Mesothelial cell of epicardium (in vitro differentiated cells): ENCODE measurements at regions not wholly inside any gene's neighbourhood (a gene's known extent, or its start where the extent isn't known, plus 50 kb on each side); places are given as distances from the start of the nearest gene placed in this dataset.

Experiments used
- DNase-seq, 2 experiments: peaks; one replicate each; pipeline ENCODE4 v3.0.0; 2021; ENCODE audit warnings: low spot score in 2 of 2; ENCODE audit not compliant: unreplicated experiment in 2 of 2
- H3K27ac Mint-ChIP-seq: 2 replicates; pipeline ENCODE4 v1.8.0; 2021; ENCODE audit warnings: mixed read lengths
- H3K27me3 Mint-ChIP-seq: 2 replicates; pipeline ENCODE4 v1.8.0; 2021; ENCODE audit warnings: low read depth, mixed read lengths
- H3K36me3 Mint-ChIP-seq: 2 replicates; pipeline ENCODE4 v1.8.0; 2021; ENCODE audit warnings: mixed read lengths
- H3K4me1 Mint-ChIP-seq: 2 replicates; pipeline ENCODE4 v1.8.0; 2021; ENCODE audit warnings: mixed read lengths
- H3K4me3 Mint-ChIP-seq: 2 replicates; pipeline ENCODE4 v1.8.0; 2021; ENCODE audit warnings: mild to moderate bottlenecking, moderate library complexity, mixed read lengths
- H3K9me3 Mint-ChIP-seq: 2 replicates; pipeline ENCODE4 v1.8.0; 2021; ENCODE audit warnings: mixed read lengths
- TF ChIP-seq, protein P1 (sequence below): fragments of 200-600 bp; sonication (generic); IDR thresholded peaks from one replicate; pipeline ENCODE4 v1.5.0; 2021; ENCODE audit warnings: antibody characterized with exemption; ENCODE audit not compliant: unreplicated experiment

DNA sequence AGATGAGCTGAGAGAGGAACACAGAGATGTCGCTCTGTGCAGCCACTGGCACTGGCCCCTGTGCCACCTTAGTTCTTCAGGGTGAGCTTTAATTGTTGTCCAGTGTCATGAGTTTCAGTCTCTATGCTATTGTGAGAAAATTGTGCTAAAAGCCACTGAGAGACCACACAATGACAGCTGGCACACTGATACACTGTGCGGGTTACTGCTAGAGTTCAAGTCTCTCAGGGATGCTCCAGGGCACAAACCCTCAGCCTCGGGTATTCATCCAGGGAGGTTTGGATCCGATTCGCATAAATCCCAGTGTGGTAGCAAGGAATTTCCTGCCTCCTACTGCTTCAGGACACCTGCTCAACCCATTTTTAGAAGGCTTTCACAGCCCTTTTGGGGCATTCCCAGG lies 68.1 kb upstream of the EDNRB start:
- H3K9me3 Mint-ChIP-seq: peaks cover 5% of the 10 kb centered on the region
- H3K4me1 Mint-ChIP-seq: peaks cover 12% of the 10 kb centered on the region
- DNase-seq: no peak
- no peaks in the 10 kb centered on the region for H3K36me3 Mint-ChIP-seq
- no peaks in the 10 kb centered on the region for H3K27me3 Mint-ChIP-seq
- no peak overlapping the region for H3K4me3 Mint-ChIP-seq
- TF ChIP-seq, protein P1, sequence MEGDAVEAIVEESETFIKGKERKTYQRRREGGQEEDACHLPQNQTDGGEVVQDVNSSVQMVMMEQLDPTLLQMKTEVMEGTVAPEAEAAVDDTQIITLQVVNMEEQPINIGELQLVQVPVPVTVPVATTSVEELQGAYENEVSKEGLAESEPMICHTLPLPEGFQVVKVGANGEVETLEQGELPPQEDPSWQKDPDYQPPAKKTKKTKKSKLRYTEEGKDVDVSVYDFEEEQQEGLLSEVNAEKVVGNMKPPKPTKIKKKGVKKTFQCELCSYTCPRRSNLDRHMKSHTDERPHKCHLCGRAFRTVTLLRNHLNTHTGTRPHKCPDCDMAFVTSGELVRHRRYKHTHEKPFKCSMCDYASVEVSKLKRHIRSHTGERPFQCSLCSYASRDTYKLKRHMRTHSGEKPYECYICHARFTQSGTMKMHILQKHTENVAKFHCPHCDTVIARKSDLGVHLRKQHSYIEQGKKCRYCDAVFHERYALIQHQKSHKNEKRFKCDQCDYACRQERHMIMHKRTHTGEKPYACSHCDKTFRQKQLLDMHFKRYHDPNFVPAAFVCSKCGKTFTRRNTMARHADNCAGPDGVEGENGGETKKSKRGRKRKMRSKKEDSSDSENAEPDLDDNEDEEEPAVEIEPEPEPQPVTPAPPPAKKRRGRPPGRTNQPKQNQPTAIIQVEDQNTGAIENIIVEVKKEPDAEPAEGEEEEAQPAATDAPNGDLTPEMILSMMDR: no peak
- no peak overlapping the region for H3K27ac Mint-ChIP-seq

GRCh38 chr13:77985866-77986636 lies 67.4 kb upstream of the EDNRB start:
- H3K4me1 Mint-ChIP-seq: peaks cover 7% of the 10 kb centered on the region
- DNase-seq: no peak

DNA sequence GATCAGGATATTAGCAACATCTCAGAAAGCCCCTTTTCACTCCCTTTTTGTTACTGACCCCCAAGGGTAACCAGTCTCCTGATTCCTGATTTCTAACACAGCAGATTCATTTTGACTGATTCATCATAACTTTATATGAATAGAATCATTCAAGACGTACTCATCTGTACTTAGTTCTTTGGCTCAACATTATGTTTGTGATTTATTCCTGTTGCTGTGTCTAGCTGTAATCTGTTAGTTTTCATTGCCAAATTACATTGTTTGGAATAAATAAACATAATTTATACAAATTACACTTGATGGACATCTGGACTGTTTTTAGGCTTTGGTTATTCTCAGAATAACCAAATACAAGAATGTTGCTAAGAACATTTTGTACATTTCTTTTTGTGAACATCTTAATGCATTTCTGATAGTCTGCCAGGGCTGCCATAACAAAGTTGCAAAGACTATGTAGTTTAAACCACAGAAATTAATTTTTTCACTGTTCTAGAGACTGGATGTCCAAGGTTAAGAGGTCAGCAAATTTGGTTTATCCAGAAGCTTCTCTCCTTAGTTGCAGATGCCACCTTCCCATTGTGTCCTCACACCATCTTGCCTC lies 62.8 kb upstream of the EDNRB start:
- no peak for DNase-seq
- H3K27ac Mint-ChIP-seq: no peak overlapping the region
- peaks cover 21% of the 10 kb centered on the region for H3K9me3 Mint-ChIP-seq
- H3K36me3 Mint-ChIP-seq: peaks cover 2% of the 10 kb centered on the region
- TF ChIP-seq, protein P1: no peak
- peaks cover 12% of the 10 kb centered on the region for H3K4me1 Mint-ChIP-seq
- no peak overlapping the region for H3K4me3 Mint-ChIP-seq
- H3K27me3 Mint-ChIP-seq: no peaks in the 10 kb centered on the region

More at GRCh38 chr13:77985866-77986636, 67.4 kb upstream of the EDNRB start:
- H3K4me3 Mint-ChIP-seq: no peak overlapping the region
- H3K9me3 Mint-ChIP-seq: peaks cover 5% of the 10 kb centered on the region
- no peak overlapping the region for H3K27ac Mint-ChIP-seq
- no peaks in the 10 kb centered on the region for H3K36me3 Mint-ChIP-seq
- no peaks in the 10 kb centered on the region for H3K27me3 Mint-ChIP-seq
- TF ChIP-seq, protein P1: no peak

DNA sequence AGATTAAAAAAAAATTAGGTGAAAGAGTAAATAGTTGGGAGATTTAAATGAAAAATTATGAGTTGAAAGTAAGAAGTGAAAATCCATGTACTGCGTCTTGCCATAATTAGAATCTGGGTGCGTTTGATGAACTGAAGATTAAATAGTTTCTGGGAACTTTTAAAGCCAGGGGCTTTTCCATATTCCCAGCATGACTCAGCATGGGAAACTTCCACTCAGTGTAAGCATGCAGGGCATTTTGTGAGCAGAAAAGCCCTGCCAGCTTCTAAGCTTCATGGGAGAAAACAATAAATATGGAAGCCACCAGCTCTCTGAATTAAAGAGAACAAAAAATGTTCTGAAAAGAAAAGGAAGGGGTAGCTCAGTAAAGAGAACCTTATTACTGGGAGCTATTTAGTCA lies 62.0 kb upstream of the EDNRB start:
- H3K9me3 Mint-ChIP-seq: peaks cover 21% of the 10 kb centered on the region
- H3K27me3 Mint-ChIP-seq: no peaks in the 10 kb centered on the region
- H3K36me3 Mint-ChIP-seq: peaks cover 2% of the 10 kb centered on the region
- TF ChIP-seq, protein P1: no peak
- H3K27ac Mint-ChIP-seq: peak overlapping the region; percentile 59
- H3K4me1 Mint-ChIP-seq: peaks cover 14% of the 10 kb centered on the region
- DNase-seq: no peak
- H3K4me3 Mint-ChIP-seq: no peak overlapping the region

DNA sequence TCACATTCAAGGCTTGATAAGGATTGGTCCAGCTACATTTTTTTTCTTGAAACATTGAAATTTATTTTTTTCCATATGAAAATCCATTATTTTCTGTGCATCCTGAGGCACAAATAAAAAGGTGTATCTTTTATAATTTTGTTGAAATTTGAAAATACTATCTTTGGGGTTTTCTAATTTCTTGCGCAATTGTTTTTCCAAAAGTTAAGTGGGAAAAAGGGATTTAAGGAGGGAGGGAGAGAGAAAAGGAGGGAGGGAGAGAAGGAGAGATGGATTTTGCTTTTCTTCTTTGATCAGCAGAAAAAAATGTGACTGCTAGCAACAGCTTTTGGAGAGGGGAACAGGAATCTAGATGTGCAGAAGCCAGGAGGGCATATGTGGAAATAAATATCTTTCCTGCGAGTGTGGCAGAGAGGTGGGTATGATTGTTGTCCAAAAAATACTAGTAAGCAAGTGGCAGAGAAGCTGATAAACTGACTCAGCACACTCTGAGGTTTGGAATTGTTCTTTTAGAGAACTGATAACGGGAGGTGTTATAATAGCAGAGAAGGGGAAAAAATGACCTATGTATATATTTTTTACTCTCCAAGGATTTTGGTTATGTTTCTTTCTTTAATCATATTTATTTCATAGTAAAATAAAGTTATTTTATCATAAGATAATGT lies 61.2 kb upstream of the EDNRB start:
- H3K36me3 Mint-ChIP-seq: peaks cover 3% of the 10 kb centered on the region
- TF ChIP-seq, protein P1: no peak
- peak overlapping the region; percentile 29 for H3K27ac Mint-ChIP-seq
- no peaks in the 10 kb centered on the region for H3K27me3 Mint-ChIP-seq
- H3K4me1 Mint-ChIP-seq: peaks cover 14% of the 10 kb centered on the region
- H3K4me3 Mint-ChIP-seq: no peak overlapping the region
- no peak for DNase-seq
- H3K9me3 Mint-ChIP-seq: peaks cover 23% of the 10 kb centered on the region
